Right hindlimb (tissue), 1 donor: ENCODE measurements at regions not wholly inside any gene's neighbourhood (a gene's known extent, or its start where the extent isn't known, plus 50 kb on each side); places are given as distances from the start of the nearest gene placed in this dataset.

ENCODE experiments used
- DNase-seq: peaks from one replicate; pipeline ENCODE4 v3.0.0-alpha.2; 2018

DNA sequence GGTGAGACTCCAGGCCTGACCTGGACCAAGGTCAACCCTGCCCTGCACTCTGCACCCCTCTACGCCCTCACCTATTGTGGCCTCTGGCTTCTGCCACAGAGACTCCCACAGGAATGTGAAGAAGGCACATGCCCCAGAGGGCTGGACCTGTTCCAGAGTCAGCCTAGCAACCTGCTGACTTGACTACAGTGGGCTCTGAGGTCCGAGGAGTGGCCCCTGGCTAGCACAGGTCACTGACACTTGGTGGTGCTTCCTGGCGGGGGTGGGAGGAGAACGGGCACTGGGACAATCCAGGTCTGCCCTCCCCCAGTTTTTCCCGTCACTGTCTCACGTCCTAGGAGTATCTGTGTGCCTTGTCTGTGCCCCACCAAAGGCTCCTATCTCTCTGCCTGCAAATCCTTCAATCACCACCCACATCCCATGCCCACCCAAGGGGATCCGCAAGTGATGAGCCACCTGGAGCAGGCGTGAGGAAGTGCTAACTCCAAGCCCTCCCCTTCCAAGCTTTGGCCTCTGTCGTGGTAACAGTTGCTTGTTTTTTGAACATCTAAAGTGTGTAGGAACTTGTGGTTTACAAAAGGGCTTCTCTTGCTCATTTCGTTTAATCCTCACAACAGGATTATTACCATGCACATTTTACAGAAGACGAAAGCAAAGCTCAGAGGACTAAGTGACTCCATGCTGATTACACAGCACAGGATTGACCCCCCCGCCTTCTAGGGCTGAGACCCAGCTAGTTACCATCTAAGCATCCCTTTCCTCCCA, 86.2 kb downstream of the MCFD2 start:
- peak; percentile 13 for DNase-seq

DNA sequence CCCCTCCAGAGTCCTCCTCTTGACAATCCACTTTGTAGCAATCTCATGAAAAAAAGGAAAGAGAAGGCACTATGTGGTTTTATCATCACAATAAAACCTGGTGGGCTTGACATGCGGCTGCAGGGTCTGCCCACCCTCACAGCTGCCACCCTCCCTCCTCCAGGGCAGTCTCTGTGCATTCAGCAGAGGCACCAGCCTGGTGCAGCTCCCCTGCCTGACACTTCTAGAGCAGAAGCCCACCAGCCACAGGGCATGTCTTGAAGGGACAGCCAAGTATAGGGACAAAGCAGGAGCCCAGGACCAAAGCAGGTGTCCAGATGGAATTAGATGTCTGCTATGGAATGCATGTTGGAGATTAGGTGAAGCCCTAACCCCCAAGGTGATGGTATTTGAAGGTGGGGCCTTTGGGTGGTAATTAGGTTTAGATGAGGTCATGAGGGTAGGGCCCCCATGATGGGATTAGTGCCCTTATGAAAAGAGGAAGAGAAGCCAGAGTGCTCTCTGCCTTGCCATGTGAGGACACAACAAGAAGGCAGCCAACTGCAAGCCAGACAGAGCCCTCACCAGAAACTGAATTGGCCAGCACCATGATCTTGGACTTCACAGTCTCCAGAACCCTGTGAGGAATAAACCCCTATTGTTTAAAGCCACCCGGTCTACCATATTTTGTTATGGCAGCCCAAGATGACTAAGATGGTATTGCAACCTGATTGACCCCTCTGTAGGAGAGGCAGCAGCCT, 86.9 kb downstream of the MCFD2 start:
- DNase-seq, result peak; percentile 4

DNA sequence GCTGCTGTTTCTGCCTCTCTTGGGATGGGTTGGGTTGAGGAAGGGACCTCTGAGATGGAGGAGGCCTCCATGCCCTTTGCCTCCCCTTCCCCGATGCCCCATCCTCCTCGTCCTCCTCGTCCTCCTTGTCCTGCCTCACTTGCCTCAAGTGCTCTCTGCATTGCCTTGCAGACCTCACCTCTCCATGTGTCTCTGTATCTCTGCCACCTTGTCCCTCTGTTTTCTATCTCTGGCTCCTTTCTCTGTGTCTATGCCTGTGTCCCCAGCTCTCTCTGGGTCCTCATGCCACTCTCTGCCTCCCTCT, 87.5 kb downstream of the MCFD2 start:
- no peak for DNase-seq

DNA sequence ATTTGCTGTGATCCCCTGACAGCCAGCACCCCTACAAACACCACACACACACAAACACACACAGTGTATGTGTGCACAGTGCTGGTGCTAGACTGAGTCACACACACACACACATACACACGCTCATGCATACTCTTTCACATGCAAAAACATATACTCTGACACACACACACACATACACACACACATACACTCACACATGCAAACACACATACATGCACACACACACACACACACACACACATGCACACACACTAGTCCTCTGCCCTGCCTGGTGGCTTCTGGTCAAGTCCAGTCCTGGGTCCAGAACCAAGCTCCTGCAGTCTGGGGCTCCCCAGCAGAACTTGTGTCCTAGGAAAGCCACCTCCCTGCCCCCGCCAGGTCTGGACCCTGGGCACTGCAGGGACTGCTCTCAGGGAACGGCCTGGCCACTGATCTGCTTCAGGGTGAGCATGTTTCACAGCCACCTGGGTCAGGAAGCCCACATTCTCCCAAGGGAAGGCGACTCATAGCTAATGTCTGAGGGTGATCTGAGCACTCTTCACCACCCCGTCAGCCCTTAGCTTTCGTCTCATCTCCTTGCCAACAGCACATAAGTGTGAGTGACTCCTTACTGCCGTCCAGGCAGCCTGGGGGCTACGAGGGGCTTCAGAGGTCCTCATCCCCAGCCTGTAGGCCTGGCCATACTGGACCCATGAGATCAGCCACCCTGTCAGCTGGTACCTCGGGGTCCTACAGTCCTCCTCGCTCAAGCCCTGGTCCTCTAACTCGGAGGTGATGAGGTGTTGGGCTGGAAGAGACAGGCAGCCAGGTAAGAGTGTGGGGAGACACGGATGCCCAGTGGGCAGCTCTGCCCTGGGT, 88.1 kb downstream of the MCFD2 start:
- DNase-seq, result peak; percentile 18

DNA sequence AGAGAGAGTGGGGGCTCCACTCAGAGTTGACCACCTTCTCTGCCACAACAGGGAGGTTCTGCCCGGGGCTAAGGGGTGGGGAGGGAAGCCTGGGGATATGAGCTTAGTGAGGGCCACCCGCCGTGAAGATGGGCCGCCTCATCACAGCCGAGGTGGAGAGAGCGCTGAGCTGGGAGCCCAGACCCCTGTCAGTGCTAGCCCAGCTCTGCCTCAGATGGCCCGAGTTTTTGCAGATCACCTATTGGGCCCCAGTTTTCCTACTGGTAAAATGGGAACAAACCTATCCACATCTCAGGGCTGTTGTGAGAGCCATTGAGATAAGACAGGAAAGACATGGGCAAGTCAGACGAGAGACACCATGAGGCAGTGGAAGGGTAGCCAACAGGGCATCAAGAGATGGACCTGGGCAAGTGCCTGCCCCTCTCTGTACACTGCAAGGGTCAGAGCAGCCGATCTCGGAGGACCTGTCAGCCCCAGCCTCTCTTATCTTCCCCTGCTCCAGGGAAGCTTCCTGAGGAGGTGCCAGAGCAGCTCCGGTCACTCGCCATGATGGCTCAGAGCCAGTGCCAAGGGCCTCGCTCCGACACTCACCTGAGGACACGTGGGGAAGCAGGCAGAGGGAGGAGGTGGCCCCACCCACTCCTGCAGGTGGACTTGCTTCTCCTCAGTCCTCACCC, 88.9 kb downstream of the MCFD2 start:
- DNase-seq, result no peak

DNA sequence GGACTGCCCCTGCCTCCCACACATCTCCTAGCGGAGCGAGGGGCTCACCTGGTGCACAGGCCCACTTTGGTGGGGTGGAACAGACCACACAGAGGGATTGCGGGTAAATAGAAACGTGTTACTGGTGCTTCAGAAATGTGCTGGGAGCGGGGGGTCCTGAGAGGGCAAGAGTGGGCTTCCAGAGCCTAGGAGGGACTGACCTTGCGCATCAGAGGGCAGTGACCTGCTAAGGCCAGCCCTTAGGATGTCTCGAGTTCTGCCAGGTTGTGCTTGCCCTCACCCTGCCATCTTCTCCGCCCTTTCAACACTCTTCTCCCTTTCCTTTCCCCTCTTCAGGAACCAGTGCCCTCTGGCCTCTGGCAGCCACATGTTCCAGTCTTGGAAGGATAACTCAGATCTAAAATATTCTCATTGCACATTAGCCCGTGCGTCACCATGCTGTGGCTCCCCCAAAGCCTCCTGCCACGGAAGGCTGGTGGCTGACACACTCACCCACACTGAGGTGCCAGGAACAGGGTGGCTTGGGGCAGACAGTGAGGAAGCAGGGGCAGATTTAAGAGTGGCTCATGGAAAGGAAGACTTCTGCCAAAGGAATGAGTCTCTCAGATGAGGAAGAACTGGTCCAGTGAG, 89.6 kb downstream of the MCFD2 start:
- no peak for DNase-seq

DNA sequence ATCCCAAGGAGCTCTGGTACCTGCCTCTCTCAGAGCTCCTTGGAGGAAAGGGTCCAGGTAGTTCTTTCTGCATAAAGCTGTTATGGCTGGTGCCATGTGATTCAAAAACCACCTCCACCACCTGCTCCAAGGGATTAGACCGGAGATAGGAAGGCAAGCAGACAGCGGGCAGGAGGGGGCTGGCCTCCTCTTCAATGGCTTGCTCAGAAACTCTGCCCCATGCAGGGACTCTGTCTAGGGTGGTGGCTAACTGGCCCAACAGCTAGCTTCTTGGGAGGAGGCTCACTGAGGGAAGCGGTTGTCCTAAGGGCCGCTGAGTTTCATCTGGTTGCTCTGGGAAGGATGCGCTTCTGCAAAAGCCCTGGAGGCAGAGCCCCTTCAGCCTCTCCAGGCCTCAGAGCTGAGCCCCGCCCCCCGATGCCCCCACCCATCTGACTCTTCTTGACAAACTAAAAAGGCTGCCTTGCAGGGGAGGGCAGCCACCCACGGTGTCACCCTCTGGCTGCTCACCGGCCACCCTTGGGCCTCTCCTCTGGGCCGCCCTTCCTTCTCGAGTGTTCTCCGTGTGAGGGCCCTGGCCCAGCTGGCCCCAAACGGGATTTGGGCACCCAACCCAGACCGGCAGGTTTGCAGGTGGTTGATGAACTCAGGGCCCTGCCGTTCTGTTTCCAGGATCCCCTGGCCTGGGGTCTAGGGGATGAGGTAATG, 90.2 kb downstream of the MCFD2 start:
- DNase-seq, result no peak

DNA sequence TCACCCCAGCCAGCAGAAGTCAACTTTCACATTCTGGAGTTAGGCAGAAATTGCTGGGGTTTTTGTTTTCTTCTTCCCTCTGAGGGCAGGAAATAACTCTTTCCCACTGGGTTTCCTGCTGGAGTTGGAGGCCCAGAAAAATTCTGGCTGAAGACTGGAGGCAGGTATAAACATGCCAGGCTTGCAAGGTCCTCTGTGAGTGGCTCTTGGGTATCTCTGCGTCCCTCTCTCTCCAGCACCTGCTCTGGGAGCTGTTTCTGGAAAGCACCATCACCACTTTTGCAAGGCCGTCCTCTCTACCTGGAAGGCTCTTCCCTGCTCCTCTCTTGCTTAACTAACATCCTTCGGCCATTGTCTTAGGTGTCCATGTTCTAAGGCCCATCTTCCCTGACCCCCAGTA, 91.0 kb downstream of the MCFD2 start:
- DNase-seq, result no peak

DNA sequence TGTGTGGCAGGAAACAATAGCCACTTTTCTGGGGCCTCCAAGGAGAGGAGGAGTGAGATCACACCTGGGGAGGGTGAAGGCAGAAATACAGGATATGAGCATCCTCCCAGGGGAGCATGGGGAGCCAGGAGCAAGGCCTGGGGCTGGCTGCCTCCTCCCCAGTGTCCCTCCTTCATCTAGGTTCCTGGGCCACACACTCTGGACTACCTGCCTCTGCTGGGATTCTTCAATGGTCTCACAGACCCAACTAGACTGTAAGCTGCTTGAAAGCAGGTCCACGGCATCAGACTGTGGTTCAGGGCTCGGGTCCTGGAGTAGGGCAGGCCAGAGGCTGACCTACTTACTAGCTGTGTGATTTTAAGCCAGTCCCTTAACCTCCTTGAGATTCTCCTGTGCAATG, 94.0 kb downstream of the MCFD2 start:
- DNase-seq, result no peak

DNA sequence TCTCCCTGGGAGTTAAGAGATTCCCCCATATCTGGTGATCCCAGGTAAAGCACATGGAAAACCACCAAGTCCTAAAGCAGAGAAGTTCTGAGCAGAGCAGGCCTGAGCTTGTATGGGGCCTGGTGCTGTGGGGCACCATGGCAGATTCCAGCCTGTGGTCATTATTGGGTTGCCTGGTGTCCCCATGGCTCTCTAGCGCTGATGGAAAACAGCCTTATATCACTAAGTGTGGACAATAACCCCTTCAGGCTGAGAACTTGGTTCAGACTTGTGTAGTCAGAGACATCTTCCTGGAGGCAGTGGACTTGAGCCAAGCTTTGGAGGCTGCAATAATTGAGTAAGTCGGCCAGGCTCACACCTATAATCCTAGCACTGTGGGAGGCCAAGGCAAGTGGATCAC, 96.8 kb downstream of the MCFD2 start:
- no peak for DNase-seq

DNA sequence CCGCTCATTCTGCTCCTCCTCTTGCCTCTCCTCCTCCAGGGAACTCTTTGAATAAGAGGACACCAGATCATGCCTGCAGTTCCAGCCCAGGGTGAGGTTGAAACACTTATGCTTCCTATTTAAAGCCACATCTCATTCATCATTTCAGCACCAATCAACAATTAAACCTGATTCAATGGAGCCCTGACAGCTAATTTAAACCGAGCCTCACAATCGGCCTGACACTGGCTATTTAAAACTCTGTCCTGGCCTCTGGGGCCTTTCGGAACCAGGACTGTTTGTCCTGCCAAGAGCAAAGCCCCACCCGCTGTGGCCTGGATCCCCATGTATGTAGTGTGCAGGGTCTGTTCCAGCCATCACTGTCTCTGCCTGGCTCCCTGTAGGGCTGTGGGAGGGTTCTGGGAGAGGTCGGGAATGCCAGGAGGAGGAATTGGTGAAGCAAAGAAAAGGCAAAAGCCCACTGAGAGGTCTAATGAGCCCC, 97.4 kb downstream of the MCFD2 start:
- DNase-seq, result peak; percentile 61

DNA sequence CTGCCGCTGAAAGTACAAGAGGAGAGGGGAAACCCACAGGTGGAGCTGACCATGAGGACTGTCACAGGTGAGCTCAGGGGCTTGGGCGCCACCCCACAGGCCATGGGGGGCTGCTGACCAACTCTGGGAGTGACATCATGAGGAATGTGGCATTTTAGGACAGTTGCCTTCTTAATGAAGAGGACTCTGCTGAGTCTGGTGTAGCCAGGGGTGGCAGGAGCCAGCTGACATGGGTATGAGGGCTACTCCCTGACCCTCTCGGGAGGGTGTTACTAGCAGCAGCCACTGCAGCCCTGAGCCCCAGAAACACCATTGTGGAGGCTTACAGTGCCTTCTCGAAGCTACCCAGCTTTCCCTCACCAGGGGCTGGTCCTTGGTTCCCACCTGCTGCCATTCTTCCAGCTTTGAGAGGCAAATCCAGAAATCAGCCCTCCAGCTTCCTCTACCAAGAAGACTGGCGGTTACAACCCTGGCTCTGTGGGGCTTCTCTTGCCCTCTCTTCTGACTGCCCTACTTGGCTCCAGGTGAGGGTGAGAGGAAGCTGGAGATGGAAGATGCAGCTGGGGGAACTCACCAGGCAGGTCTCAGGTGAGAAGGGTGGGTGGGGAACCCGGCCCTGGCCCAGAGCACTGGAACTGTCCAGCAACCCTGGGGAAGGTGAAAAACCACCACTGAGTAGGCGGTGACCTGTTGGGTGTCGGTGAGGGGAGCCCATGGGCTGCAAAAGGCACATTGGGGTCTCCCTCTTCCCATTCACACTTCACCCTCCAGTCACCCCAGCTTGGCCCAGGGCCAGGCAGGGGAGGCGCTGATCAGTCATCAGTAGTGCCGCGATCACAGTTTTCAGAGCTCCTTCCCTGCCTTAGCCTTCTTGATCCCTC, 98.5 kb downstream of the MCFD2 start:
- DNase-seq, result no peak

DNA sequence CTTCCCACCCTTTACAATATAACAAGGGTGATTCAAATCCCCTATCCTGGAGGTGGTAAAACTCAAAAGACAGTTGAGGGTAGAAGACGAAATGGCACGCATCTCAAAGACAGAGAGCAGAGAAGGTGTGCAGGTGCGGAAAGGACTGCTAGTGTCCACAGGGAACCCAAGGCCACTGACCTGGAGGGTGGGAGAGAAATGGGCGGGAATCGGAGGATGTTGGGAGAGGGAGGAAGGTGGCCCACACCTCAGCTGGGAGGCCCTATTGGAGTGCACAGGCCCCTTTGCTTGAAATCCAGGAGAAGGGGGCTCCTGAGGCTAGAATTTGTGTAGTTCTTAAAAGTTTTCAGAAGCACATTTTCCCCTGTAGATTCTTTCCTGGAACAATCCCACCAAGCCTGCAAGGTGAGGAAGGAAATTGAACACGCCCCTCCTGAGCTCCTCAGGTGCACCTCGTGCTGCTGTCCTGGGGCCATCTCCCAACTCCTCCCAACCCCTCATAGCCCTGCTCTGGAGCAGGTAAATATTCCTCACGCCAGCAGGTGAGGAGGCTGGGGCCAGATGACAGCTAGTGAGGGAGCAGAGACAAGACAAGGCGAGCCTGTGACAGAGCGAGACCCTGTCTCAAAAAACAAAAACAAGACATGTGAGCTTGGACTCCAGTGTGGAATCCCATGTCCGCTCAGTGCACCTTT, 99.3 kb downstream of the MCFD2 start:
- no peak for DNase-seq

DNA sequence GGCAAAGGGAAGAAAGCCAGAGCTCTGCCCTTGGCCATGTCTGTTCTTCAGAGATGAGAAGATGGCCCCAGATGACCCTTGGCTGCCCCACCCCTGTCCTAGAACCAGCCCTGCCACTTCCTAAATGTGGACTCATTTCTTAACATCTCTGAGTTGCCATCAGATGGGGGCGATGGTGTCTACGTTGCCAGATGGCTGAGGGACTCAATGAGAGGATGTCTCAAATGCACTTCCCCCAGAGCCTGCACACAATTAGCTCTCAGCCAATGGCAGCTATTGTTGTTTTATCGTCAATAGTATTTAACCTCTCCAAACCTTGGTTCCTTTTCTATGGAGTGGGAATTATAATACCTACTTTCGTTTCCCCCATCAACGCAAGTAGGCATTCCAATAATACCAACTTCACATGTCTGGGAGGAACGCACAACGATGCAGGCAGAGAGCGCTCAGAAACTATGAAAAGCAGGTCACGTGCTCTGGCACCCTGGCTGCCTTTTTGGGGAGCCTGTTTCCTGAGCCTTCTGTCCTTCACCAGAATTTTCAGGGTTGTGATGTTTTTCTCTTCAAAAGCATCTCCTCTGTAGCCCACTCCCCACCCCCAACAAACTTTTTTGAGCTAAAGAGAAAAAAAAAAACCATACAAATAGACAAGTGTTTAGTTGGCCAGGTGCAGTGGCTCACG, 100.3 kb downstream of the MCFD2 start:
- DNase-seq, result no peak

DNA sequence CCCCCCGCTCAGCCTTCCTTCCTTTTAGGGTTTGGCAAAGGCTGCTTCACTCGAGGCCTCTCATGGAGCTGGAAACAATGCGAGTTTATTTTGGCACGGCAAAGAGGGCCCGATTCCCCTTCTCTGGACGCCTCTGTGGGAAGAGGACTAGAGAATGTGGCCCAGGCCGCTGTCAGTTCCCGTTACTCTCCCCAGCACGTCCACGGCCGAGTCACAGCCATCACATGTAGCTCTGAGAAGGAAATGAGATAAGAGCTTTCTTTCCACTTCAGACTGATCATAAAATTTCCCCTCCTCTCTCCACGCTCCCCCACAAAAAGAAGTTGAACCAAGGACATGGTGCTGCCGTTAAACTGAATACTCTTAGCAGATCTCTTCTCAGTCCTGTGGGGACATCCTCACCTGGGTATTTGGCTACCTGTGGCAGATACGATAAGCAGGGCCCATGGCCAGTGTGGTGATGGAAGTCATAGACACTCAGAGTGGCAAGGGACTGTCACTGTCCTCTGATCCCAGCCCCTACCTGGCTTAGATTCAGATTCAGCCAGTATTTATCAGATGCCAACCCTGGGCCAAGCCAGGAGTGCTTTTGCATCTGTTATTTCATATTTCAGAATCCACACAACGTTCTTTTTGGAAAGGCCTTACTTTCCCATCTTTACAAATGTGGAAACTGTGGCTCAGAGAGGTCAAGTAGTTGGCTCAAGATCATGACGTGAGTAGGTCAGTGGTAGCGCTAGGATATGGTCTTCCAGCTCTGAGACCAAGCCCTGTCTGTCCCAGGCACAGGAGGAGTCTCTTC, 101.2 kb downstream of the MCFD2 start:
- peak; percentile 85 for DNase-seq

DNA sequence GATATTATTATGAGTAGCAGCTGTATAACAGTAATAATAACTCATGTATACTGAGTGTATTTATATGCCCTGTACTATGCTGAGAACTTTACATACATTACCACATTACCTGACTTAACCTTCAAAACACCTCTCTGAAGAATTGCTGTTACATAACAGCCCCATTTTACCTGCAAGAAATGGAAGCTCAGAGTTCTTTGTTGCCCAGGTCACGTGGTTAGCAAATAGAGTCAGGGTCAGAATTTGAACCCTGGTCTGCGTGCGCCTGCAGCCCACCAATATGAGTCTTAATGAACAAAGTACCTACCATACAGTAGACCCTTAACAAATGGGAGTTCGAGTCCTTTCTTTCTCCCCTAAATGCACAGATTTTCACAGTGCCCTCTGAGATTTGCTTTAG, 101.9 kb downstream of the MCFD2 start:
- no peak for DNase-seq

DNA sequence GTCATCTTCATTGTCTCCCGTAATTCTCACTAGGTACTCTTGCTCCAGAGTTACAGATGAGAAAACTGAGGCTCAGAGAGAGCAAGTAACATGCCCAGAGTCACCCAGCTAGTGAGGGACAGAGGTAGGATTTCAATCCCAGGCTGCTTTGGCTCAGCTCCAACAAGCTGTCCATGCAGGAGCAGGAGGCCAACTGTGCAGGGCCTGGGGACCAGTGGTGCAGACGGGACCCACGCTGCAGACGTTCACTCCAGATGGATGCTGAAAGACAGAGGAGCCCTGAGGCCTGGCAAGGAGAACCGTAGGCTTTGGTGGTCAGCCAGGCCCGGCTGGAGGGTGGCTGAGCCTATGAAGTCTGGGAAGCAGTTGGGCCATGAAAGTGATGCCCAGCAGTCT, 102.6 kb downstream of the MCFD2 start:
- DNase-seq, result peak; percentile 76
